ENCODE measurements at regions not wholly inside any gene's neighbourhood (a gene's known extent, or its start where the extent isn't known, plus 50 kb on each side); places are given as distances from the start of the nearest gene placed in this dataset.

- no peak overlapping the region for H3K9ac ChIP-seq (ENCODE audit: extremely low read depth, low read length, poor library complexity, severe bottlenecking)
These were observed 480.9 kb downstream of the ZIC1 start for GRCh38 chr3:147890114-147890513.

GRCh38 chr3:147895509-147895908, 486.3 kb downstream of the ZIC1 start:
- H3K27ac Mint-ChIP-seq = no peak overlapping the region
- Histone ChIP-seq H3K27me3 (ENCODE audit: control insufficient read depth, insufficient read depth, low read length, poor library complexity, severe bottlenecking) (no peaks in the 10 kb centered on the region), H3K4me3 (ENCODE audit: low read length) (no peak overlapping the region), H3K9me3 (ENCODE audit: control insufficient read depth, low read length) (peaks cover 3% of the 10 kb centered on the region), H3K4me1 (ENCODE audit: control insufficient read depth, insufficient read depth, low read length) (no peaks in the 10 kb centered on the region), H3K27ac (ENCODE audit: low read depth, low read length) (no peak overlapping the region), H3K9ac (ENCODE audit: extremely low read depth, low read length, poor library complexity, severe bottlenecking) (no peak overlapping the region), H3K36me3 (ENCODE audit: control insufficient read depth, insufficient read depth, low read length) (no peaks in the 10 kb centered on the region)
- WGBS, 2 experiments (ENCODE audit: insufficient coverage in 1 of 2, insufficient read length in 1 of 2) = 89 to 100% methylated on average over 1 of the region's 1 CpG
- no peak for DNase-seq
- H3K36me3 Mint-ChIP-seq (ENCODE audit: low read depth) = no peaks in the 10 kb centered on the region
- H3K4me3 Mint-ChIP-seq = no peak overlapping the region
- H3K4me1 Mint-ChIP-seq = peaks cover under 1% of the 10 kb centered on the region
- H3K9me3 Mint-ChIP-seq = peaks cover 2% of the 10 kb centered on the region
- no peaks in the 10 kb centered on the region for H3K27me3 Mint-ChIP-seq (ENCODE audit: insufficient read depth)
- TF ChIP-seq CTCF (conservative IDR thresholded peaks at IDR 0.05) = no peak

More at GRCh38 chr3:147890114-147890513, 480.9 kb downstream of the ZIC1 start:
- Histone ChIP-seq H3K4me3 (ENCODE audit: low read length) (no peak overlapping the region), H3K9me3 (ENCODE audit: control insufficient read depth, low read length) (peaks cover 14% of the 10 kb centered on the region), H3K27me3 (ENCODE audit: control insufficient read depth, insufficient read depth, low read length, poor library complexity, severe bottlenecking) (no peaks in the 10 kb centered on the region), H3K4me1 (ENCODE audit: control insufficient read depth, insufficient read depth, low read length) (peaks cover 15% of the 10 kb centered on the region), H3K27ac (ENCODE audit: low read depth, low read length) (no peak overlapping the region), H3K36me3 (ENCODE audit: control insufficient read depth, insufficient read depth, low read length) (no peaks in the 10 kb centered on the region)
- Mint-ChIP-seq H3K4me1 (peaks cover 21% of the 10 kb centered on the region), H3K27me3 (ENCODE audit: insufficient read depth) (no peaks in the 10 kb centered on the region), H3K27ac (no peak overlapping the region), H3K36me3 (ENCODE audit: low read depth) (peaks cover 5% of the 10 kb centered on the region), H3K4me3 (no peak overlapping the region), H3K9me3 (peaks cover 23% of the 10 kb centered on the region)
- DNase-seq = no peak
- TF ChIP-seq CTCF (conservative IDR thresholded peaks at IDR 0.05) = no peak

- WGBS, 2 experiments (ENCODE audit: insufficient coverage in 1 of 2, insufficient read length in 1 of 2) = 98 to 100% methylated on average over 3 of the region's 3 CpGs
- Histone ChIP-seq H3K9me3 (ENCODE audit: control insufficient read depth, low read length) (peaks cover 13% of the 10 kb centered on the region), H3K27me3 (ENCODE audit: control insufficient read depth, insufficient read depth, low read length, poor library complexity, severe bottlenecking) (no peaks in the 10 kb centered on the region), H3K4me3 (ENCODE audit: low read length) (peak overlapping the region; percentile 40), H3K36me3 (ENCODE audit: control insufficient read depth, insufficient read depth, low read length) (no peaks in the 10 kb centered on the region), H3K9ac (ENCODE audit: extremely low read depth, low read length, poor library complexity, severe bottlenecking) (no peak overlapping the region), H3K4me1 (ENCODE audit: control insufficient read depth, insufficient read depth, low read length) (no peaks in the 10 kb centered on the region), H3K27ac (ENCODE audit: low read depth, low read length) (no peak overlapping the region)
- H3K4me1 Mint-ChIP-seq = peaks cover 6% of the 10 kb centered on the region
- TF ChIP-seq CTCF (conservative IDR thresholded peaks at IDR 0.05) = no peak
- H3K27ac Mint-ChIP-seq = no peak overlapping the region
- DNase-seq = no peak
- H3K4me3 Mint-ChIP-seq = no peak overlapping the region
- H3K9me3 Mint-ChIP-seq = peaks cover 10% of the 10 kb centered on the region
- H3K27me3 Mint-ChIP-seq (ENCODE audit: insufficient read depth) = no peaks in the 10 kb centered on the region
- no peaks in the 10 kb centered on the region for H3K36me3 Mint-ChIP-seq (ENCODE audit: low read depth)
These were observed 491.7 kb downstream of the ZIC1 start for GRCh38 chr3:147900851-147901250.
